ENCODE measurements at regions not wholly inside any gene's neighbourhood (a gene's known extent, or its start where the extent isn't known, plus 50 kb on each side); places are given as distances from the start of the nearest gene placed in this dataset.

DNA sequence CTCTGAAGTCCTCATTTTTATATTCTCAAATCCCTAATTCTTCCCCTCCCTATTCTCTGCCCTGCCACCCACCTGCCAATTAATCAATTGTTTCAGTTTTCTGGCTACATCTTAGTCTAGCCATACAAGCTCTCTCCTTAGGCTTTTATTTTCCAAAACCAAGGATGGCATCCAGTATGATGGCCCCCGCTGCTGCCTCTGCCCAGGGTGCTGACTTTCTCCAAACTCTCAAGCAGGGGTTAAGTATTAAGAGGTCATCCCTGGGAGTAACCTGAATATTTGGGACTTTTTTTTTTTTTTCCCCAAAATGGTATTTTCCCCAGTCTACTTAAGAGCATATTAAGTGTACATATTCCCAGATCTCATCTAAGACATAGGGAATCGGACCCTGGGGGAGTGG lies 183.8 kb downstream of the DHX35 start:
- TF ChIP-seq, protein P1, sequence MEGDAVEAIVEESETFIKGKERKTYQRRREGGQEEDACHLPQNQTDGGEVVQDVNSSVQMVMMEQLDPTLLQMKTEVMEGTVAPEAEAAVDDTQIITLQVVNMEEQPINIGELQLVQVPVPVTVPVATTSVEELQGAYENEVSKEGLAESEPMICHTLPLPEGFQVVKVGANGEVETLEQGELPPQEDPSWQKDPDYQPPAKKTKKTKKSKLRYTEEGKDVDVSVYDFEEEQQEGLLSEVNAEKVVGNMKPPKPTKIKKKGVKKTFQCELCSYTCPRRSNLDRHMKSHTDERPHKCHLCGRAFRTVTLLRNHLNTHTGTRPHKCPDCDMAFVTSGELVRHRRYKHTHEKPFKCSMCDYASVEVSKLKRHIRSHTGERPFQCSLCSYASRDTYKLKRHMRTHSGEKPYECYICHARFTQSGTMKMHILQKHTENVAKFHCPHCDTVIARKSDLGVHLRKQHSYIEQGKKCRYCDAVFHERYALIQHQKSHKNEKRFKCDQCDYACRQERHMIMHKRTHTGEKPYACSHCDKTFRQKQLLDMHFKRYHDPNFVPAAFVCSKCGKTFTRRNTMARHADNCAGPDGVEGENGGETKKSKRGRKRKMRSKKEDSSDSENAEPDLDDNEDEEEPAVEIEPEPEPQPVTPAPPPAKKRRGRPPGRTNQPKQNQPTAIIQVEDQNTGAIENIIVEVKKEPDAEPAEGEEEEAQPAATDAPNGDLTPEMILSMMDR (IDR thresholded peaks at IDR 0.05; ENCODE audit: poor library complexity) = no peak
- no peak for TF ChIP-seq EZH2phosphoT487 (IDR thresholded peaks at IDR 0.05; ENCODE audit: low read depth, severe bottlenecking, unreplicated experiment)
